OCI-LY7 (cell line): ENCODE measurements at regions not wholly inside any gene's neighbourhood (a gene's known extent, or its start where the extent isn't known, plus 50 kb on each side); places are given as distances from the start of the nearest gene placed in this dataset.

Source experiments
- BruUV-seq: library from RNA; stranded (reverse); fragments of 400-500 nt; replicated peaks from 2 replicates; lab custom pipeline; 2021; lab: Mats Ljungman, UMichigan
- CTCF ChIA-PET: fragments of 300-600 bp; sonication (Branson Sonifier 250); formaldehyde crosslinking; loops from one replicate; lab custom pipeline; 2022; ENCODE audit warnings: antibody characterized with exemption; ENCODE audit not compliant: unreplicated experiment; lab: Charles Lee
- POLR2A ChIA-PET: fragments of 300-600 bp; sonication (Branson Sonifier 250); formaldehyde crosslinking; loops from one replicate; lab custom pipeline; 2022; ENCODE audit warnings: antibody characterized with exemption; lab: Charles Lee
- DNase-seq: peaks from one replicate; pipeline ENCODE4 v3.0.0-alpha.2; 2015; ENCODE audit warnings: low spot score
- H2AFZ ChIP-seq: fragments of 200-600 bp; sonication (generic), shearing (Covaris generic); 2 replicates; pipeline ENCODE4 v1.6.1; 2014; ENCODE audit warnings: mild to moderate bottlenecking, antibody characterized with exemption, low read length, moderate library complexity
- H3K27ac ChIP-seq: fragments of 200-600 bp; sonication (generic); 2 replicates; pipeline ENCODE4 v1.5.1; 2014; ENCODE audit warnings: mixed run types, low read depth, mild to moderate bottlenecking, moderate library complexity, low read length, inconsistent platforms; ENCODE audit not compliant: poor library complexity, severe bottlenecking
- H3K36me3 ChIP-seq: fragments of 200-600 bp; sonication (generic); 2 replicates; pipeline ENCODE4 v1.6.1; 2014; ENCODE audit warnings: mild to moderate bottlenecking, antibody characterized with exemption, low read length, moderate library complexity, mixed read lengths; ENCODE audit not compliant: insufficient read depth
- H3K4me1 ChIP-seq: fragments of 200-600 bp; sonication (generic); 2 replicates; pipeline ENCODE4 v1.5.1; 2014; ENCODE audit warnings: mild to moderate bottlenecking, low read length; ENCODE audit not compliant: insufficient read depth, poor library complexity, severe bottlenecking
- H3K4me2 ChIP-seq: fragments of 200-600 bp; sonication (generic); 2 replicates; pipeline ENCODE4 v1.6.1; 2014; ENCODE audit warnings: mild to moderate bottlenecking, low read length
- H3K4me3 ChIP-seq: fragments of 200-600 bp; sonication (generic); 2 replicates; pipeline ENCODE4 v1.5.1; 2014; ENCODE audit warnings: mild to moderate bottlenecking, low read depth, low read length; ENCODE audit not compliant: poor library complexity, severe bottlenecking
- H3K79me2 ChIP-seq: fragments of 200-600 bp; sonication (generic); 2 replicates; pipeline ENCODE4 v1.6.1; 2016; ENCODE audit warnings: low read depth, mild to moderate bottlenecking, low read length, moderate library complexity, mixed read lengths; ENCODE audit not compliant: insufficient read depth
- H3K9me2 ChIP-seq: fragments of 200-600 bp; sonication (generic); 2 replicates; pipeline ENCODE4 v1.6.1; 2016; ENCODE audit warnings: mild to moderate bottlenecking, low read length, mixed read lengths; ENCODE audit not compliant: insufficient read depth
- H3K9me3 ChIP-seq: fragments of 200-600 bp; sonication (generic); 2 replicates; pipeline ENCODE4 v1.6.1; 2014; ENCODE audit warnings: mild to moderate bottlenecking, mixed run types, low read length, mixed read lengths
- H4K20me1 ChIP-seq: fragments of 200-600 bp; sonication (generic); 2 replicates; pipeline ENCODE4 v1.6.1; 2014; ENCODE audit warnings: mild to moderate bottlenecking, antibody characterized with exemption, low read length, moderate library complexity, mixed read lengths; ENCODE audit not compliant: insufficient read depth
- EZH2phosphoT487 ChIP-seq: fragments of 200-600 bp; sonication (generic); IDR thresholded peaks from 2 replicates; pipeline ENCODE4 v1.6.1; 2018; ENCODE audit warnings: low read depth, borderline replicate concordance, mild to moderate bottlenecking, mixed run types, antibody characterized with exemption, low read length, moderate library complexity, mixed read lengths
- intact Hi-C: fragments of 100-400 bp; cut with micrococcal nuclease; formaldehyde crosslinking; loops from one replicate; pipeline ENCODE4 v1.10.0; 2022; ENCODE audit not compliant: unreplicated experiment
- TF ChIP-seq, protein P1 (sequence below): fragments of 200-600 bp; sonication (generic); conservative IDR thresholded peaks from 2 replicates; pipeline ENCODE4 v1.5.1; 2014; ENCODE audit warnings: mild to moderate bottlenecking, antibody characterized with exemption, low read length, moderate library complexity, mixed read lengths

GRCh38 chr10:4684434-4684833 lies 141.6 kb upstream of the AKR1E2 start:
- Histone ChIP-seq H3K4me3 (no peak overlapping the region), H3K4me2 (no peak overlapping the region), H3K4me1 (no peaks in the 10 kb centered on the region), H3K79me2 (no peaks in the 10 kb centered on the region), H2AFZ (no peak overlapping the region), H3K9me2 (no peaks in the 10 kb centered on the region), H3K27ac (no peak overlapping the region), H3K9me3 (no peaks in the 10 kb centered on the region), H4K20me1 (no peaks in the 10 kb centered on the region), H3K36me3 (no peaks in the 10 kb centered on the region)
- ChIA-PET CTCF (no interaction called here), POLR2A (no interaction called here)
- no peak for DNase-seq
- BruUV-seq, result no TSS peak
- intact Hi-C loops, result no loop called here
- no peak for TF ChIP-seq EZH2phosphoT487
- TF ChIP-seq, protein P1, sequence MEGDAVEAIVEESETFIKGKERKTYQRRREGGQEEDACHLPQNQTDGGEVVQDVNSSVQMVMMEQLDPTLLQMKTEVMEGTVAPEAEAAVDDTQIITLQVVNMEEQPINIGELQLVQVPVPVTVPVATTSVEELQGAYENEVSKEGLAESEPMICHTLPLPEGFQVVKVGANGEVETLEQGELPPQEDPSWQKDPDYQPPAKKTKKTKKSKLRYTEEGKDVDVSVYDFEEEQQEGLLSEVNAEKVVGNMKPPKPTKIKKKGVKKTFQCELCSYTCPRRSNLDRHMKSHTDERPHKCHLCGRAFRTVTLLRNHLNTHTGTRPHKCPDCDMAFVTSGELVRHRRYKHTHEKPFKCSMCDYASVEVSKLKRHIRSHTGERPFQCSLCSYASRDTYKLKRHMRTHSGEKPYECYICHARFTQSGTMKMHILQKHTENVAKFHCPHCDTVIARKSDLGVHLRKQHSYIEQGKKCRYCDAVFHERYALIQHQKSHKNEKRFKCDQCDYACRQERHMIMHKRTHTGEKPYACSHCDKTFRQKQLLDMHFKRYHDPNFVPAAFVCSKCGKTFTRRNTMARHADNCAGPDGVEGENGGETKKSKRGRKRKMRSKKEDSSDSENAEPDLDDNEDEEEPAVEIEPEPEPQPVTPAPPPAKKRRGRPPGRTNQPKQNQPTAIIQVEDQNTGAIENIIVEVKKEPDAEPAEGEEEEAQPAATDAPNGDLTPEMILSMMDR, result no peak

DNA sequence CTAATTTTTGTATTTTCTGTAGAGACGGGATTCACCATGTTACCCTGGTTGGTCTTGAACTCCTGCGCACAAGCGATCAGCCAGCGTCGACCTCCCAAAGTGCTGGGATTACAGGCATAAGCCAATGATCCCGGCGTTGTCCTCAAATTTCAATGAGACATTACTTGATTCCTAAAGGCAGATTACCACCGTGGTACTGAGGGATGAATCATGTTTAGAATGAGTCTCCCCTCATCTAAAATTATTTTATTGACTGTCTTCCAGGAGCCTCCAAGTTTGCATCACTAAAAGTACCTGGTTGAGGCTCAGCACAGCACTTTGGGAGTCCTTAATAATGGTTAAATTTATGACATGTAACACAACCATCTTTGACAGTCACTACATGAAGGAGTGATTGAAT lies 142.2 kb upstream of the AKR1E2 start:
- Histone ChIP-seq H4K20me1 (no peaks in the 10 kb centered on the region), H3K4me3 (no peak overlapping the region), H3K9me3 (no peaks in the 10 kb centered on the region), H2AFZ (no peak overlapping the region), H3K9me2 (no peaks in the 10 kb centered on the region), H3K27ac (no peak overlapping the region), H3K79me2 (no peaks in the 10 kb centered on the region), H3K4me1 (no peaks in the 10 kb centered on the region), H3K4me2 (no peak overlapping the region), H3K36me3 (no peaks in the 10 kb centered on the region)
- POLR2A ChIA-PET, result no interaction called here
- TF ChIP-seq, protein P1, result no peak
- no peak for TF ChIP-seq EZH2phosphoT487
- intact Hi-C loops, result no loop called here
- BruUV-seq, result no TSS peak
- no peak for DNase-seq
- CTCF ChIA-PET, result no interaction called here

DNA sequence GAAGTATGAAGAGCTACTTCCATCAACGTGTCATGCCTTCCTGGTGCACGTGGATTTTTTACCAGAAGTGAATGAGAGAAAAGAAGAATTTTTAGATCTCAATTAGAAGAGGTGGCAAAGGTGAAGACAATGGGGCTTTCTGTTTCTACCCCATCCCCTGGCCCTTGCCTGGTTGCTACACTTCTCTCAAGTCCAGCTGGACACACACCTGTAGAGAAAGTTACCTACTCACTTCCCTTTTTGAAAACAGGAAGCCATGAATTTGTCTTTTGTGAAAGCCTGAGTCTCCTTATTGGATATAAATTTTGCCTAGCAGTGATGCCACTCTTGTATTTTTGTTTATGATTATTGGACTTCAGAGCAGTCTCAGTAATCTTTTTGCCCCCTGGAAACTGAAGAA lies 142.9 kb upstream of the AKR1E2 start:
- ChIA-PET POLR2A (no interaction called here), CTCF (no interaction called here)
- TF ChIP-seq, protein P1, result no peak
- no peak for TF ChIP-seq EZH2phosphoT487
- H4K20me1 ChIP-seq, result no peaks in the 10 kb centered on the region
- no TSS peak for BruUV-seq
- peak; percentile 2 for DNase-seq
- H3K27ac ChIP-seq, result no peak overlapping the region
- no peaks in the 10 kb centered on the region for H3K9me3 ChIP-seq
- no peaks in the 10 kb centered on the region for H3K36me3 ChIP-seq
- H3K4me2 ChIP-seq, result no peak overlapping the region
- no peaks in the 10 kb centered on the region for H3K79me2 ChIP-seq
- H2AFZ ChIP-seq, result no peak overlapping the region
- no peaks in the 10 kb centered on the region for H3K4me1 ChIP-seq
- no peak overlapping the region for H3K4me3 ChIP-seq
- intact Hi-C loops, result no loop called here
- no peaks in the 10 kb centered on the region for H3K9me2 ChIP-seq
